ENCODE measurements at regions not wholly inside any gene's neighbourhood (a gene's known extent, or its start where the extent isn't known, plus 50 kb on each side); places are given as distances from the start of the nearest gene placed in this dataset.

DNA sequence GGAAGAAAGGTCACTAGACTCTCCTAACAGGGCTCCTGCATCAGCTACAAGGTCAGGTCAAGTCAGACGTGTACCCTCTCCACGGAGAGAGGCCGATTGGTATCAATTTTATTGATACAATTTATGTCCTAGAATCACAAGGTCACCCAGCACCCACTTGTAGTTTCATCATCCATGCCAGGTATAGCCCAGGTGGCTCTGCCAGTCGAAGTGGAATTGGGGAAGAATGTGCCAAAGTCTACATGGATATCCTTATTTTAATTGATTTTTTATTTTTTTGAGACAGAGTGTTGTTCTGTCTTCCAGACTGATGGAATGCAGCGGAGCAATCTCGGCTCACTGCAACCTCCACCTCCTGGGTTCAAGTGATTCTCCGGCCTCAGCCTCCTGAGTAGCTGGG lies 334.1 kb downstream of the SHANK2 start:
- DNase-seq (ENCODE audit: low spot score), result no peak
- no peaks in the 10 kb centered on the region for H3K79me2 ChIP-seq
- TF ChIP-seq CTCF (IDR thresholded peaks at IDR 0.05; ENCODE audit: poor library complexity) (no peak), EZH2 (IDR thresholded peaks at IDR 0.05; ENCODE audit: borderline replicate concordance) (no peak), EZH2phosphoT487 (IDR thresholded peaks at IDR 0.05; ENCODE audit: low read depth, severe bottlenecking, unreplicated experiment) (no peak)
- no peaks in the 10 kb centered on the region for H4K20me1 ChIP-seq (ENCODE audit: insufficient read depth, poor library complexity, severe bottlenecking)
- H3K9me2 ChIP-seq (replicated peaks; ENCODE audit: insufficient read depth), result no peaks in the 10 kb centered on the region
- H3K4me3 ChIP-seq, result no peak overlapping the region
- no peak overlapping the region for H3K4me2 ChIP-seq
- no peak overlapping the region for H3K27ac ChIP-seq
- peaks cover 4% of the 10 kb centered on the region for H3K9me3 ChIP-seq (ENCODE audit: low read depth)
- H2AFZ ChIP-seq, result no peak overlapping the region
- 83% methylated on average over 7 of the region's 7 CpGs for WGBS (ENCODE audit: low lambda C conversion rate, missing lambda C conversion rate)
- no peaks in the 10 kb centered on the region for H3K4me1 ChIP-seq (ENCODE audit: insufficient read depth)
- H3K36me3 ChIP-seq (replicated peaks; ENCODE audit: insufficient read depth, low read depth), result no peaks in the 10 kb centered on the region
- H3K27me3 ChIP-seq, result no peaks in the 10 kb centered on the region

DNA sequence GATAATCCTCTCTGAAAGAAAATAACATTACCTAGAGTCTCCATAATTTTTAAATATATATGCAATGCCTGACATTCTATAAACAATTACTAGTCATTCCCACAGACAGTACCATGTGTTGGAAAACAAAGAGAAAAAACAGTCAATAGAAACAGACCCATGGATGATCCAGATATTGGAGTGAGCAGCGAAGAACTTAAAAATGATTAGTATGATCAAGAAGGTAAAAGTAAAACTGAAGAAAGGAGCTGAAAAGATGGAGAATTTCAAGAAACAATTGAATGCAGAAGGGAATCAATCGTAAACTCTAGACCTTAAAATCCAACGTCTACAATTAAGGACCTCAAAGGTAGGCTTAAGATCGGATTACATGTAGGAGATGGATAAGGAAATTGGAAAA lies 330.6 kb downstream of the SHANK2 start:
- 88% methylated on average over 4 of the region's 4 CpGs for WGBS (ENCODE audit: low lambda C conversion rate, missing lambda C conversion rate)
- peaks cover 4% of the 10 kb centered on the region for H3K9me3 ChIP-seq (ENCODE audit: low read depth)
- TF ChIP-seq EZH2phosphoT487 (IDR thresholded peaks at IDR 0.05; ENCODE audit: low read depth, severe bottlenecking, unreplicated experiment) (no peak), CTCF (IDR thresholded peaks at IDR 0.05; ENCODE audit: poor library complexity) (no peak), EZH2 (IDR thresholded peaks at IDR 0.05; ENCODE audit: borderline replicate concordance) (no peak)

GRCh38 chr11:70924108-70924507 lies 328.3 kb downstream of the SHANK2 start:
- H3K27me3 ChIP-seq, result no peaks in the 10 kb centered on the region
- no peak for DNase-seq (ENCODE audit: low spot score)
- peaks cover 4% of the 10 kb centered on the region for H3K9me3 ChIP-seq (ENCODE audit: low read depth)
- no peaks in the 10 kb centered on the region for H3K9me2 ChIP-seq (replicated peaks; ENCODE audit: insufficient read depth)
- no peak for TF ChIP-seq CTCF (IDR thresholded peaks at IDR 0.05; ENCODE audit: poor library complexity)
- no peak for TF ChIP-seq EZH2 (IDR thresholded peaks at IDR 0.05; ENCODE audit: borderline replicate concordance)
- no peak for TF ChIP-seq EZH2phosphoT487 (IDR thresholded peaks at IDR 0.05; ENCODE audit: low read depth, severe bottlenecking, unreplicated experiment)
- H3K4me3 ChIP-seq, result no peak overlapping the region
- 92% methylated on average over 8 of the region's 8 CpGs for WGBS (ENCODE audit: low lambda C conversion rate, missing lambda C conversion rate)
- no peaks in the 10 kb centered on the region for H3K36me3 ChIP-seq (replicated peaks; ENCODE audit: insufficient read depth, low read depth)
- H3K4me2 ChIP-seq, result no peak overlapping the region
- H3K79me2 ChIP-seq, result no peaks in the 10 kb centered on the region
- H2AFZ ChIP-seq, result no peak overlapping the region
- H3K27ac ChIP-seq, result no peak overlapping the region
- H4K20me1 ChIP-seq (ENCODE audit: insufficient read depth, poor library complexity, severe bottlenecking), result no peaks in the 10 kb centered on the region
- no peaks in the 10 kb centered on the region for H3K4me1 ChIP-seq (ENCODE audit: insufficient read depth)

More for the DNA sequence above, 330.6 kb downstream of the SHANK2 start:
- Histone ChIP-seq H3K4me2 (no peak overlapping the region), H2AFZ (no peak overlapping the region), H3K36me3 (replicated peaks; ENCODE audit: insufficient read depth, low read depth) (no peaks in the 10 kb centered on the region), H3K4me1 (ENCODE audit: insufficient read depth) (no peaks in the 10 kb centered on the region), H3K9me2 (replicated peaks; ENCODE audit: insufficient read depth) (no peaks in the 10 kb centered on the region), H3K27ac (no peak overlapping the region), H3K4me3 (no peak overlapping the region), H3K27me3 (no peaks in the 10 kb centered on the region), H4K20me1 (ENCODE audit: insufficient read depth, poor library complexity, severe bottlenecking) (no peaks in the 10 kb centered on the region), H3K79me2 (no peaks in the 10 kb centered on the region)
- no peak for DNase-seq (ENCODE audit: low spot score)

DNA sequence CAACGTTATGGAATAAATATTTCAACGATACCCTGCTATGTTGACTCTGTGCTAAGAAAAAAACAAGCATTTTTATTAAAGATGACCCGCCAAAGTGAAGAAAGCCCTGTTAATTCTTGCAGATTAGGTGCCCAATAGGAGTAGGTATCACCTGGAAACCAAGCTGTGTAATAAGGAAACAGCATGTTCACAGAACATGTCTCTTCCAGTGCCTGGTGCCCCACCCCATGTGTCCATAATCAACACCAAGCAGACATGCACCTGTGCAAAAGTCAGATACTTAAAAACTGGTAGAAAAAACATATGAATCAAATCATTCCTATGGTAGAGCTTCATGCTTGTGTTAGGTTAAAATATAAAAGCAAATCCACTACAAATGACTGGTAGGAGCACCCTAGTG lies 327.1 kb downstream of the SHANK2 start:
- TF ChIP-seq EZH2phosphoT487 (IDR thresholded peaks at IDR 0.05; ENCODE audit: low read depth, severe bottlenecking, unreplicated experiment) (no peak), CTCF (IDR thresholded peaks at IDR 0.05; ENCODE audit: poor library complexity) (no peak), EZH2 (IDR thresholded peaks at IDR 0.05; ENCODE audit: borderline replicate concordance) (no peak)
- Histone ChIP-seq H3K4me1 (ENCODE audit: insufficient read depth) (no peaks in the 10 kb centered on the region), H4K20me1 (ENCODE audit: insufficient read depth, poor library complexity, severe bottlenecking) (no peaks in the 10 kb centered on the region), H3K27ac (no peak overlapping the region), H3K36me3 (replicated peaks; ENCODE audit: insufficient read depth, low read depth) (no peaks in the 10 kb centered on the region), H3K27me3 (no peaks in the 10 kb centered on the region), H3K79me2 (no peaks in the 10 kb centered on the region), H3K9me2 (replicated peaks; ENCODE audit: insufficient read depth) (no peaks in the 10 kb centered on the region), H2AFZ (no peak overlapping the region), H3K4me3 (no peak overlapping the region), H3K4me2 (no peak overlapping the region), H3K9me3 (ENCODE audit: low read depth) (peaks cover 4% of the 10 kb centered on the region)
- WGBS (ENCODE audit: low lambda C conversion rate, missing lambda C conversion rate), result 94% methylated on average over 3 of the region's 3 CpGs
- DNase-seq (ENCODE audit: low spot score), result no peak
